HG03280 (cell line): ENCODE measurements at regions not wholly inside any gene's neighbourhood (a gene's known extent, or its start where the extent isn't known, plus 50 kb on each side); places are given as distances from the start of the nearest gene placed in this dataset.

Experiments used
- ATAC-seq: cut with Tn5 transposase; IDR thresholded peaks from one replicate; pipeline ENCODE4 v1.9.1; 2021; ENCODE audit warnings: mild to moderate bottlenecking, moderate library complexity; ENCODE audit not compliant: unreplicated experiment

DNA sequence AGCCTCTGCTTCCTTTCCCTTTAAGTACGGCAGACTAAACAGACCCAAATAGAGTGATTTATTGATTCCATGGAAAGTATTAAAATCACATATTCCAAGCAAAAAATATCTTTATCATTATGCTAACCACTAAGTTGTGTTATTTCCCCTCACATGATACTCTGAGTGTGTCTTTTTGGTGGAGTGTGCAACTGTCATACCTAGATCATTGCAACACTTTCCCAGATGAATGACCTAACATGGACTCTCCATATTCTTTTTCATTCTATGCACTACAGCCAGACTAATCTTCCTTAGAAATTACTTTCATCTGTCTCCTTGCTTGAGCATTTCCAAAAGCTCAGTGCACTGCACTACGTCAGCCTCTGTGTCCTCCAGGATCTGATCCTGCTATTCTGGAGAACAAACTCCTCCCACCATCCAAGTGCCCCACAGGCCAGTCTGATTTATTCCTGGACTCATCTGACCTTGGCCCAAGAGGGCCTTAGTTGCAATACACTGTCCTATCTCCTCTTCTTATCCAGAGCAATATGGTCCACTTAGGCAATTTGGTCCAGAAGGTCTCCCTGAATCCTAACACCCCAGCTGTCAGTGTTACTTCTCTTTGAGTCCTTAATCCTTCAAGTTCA, 263.3 kb upstream of the KLF6 start:
- no peak for ATAC-seq

GRCh38 chr10:4046712-4047354, 261.8 kb upstream of the KLF6 start:
- no peak for ATAC-seq

- ATAC-seq, result no peak
Observed at GRCh38 chr10:4046030-4046429, 261.0 kb upstream of the KLF6 start.

GRCh38 chr10:4043897-4044665, 259.1 kb upstream of the KLF6 start:
- no peak for ATAC-seq

DNA sequence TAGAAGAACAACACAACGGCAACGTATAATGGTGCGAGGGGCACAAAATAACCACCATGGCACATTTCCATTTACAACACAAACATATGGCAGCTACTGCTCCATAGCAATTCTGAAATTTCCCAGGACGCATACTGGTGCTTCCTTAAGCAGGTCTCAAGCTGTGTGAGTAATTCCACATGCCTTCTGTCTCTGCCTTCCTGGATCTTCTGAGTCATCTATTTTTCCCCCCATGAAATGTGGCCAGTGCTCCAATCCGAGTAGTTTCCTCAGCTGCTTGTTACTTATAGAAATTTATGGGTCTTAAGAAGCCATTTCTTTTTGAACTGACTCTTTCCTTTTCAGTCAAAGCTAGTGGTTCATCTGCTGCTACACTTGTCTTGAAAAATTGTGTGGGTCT, 256.6 kb upstream of the KLF6 start:
- ATAC-seq, result no peak

DNA sequence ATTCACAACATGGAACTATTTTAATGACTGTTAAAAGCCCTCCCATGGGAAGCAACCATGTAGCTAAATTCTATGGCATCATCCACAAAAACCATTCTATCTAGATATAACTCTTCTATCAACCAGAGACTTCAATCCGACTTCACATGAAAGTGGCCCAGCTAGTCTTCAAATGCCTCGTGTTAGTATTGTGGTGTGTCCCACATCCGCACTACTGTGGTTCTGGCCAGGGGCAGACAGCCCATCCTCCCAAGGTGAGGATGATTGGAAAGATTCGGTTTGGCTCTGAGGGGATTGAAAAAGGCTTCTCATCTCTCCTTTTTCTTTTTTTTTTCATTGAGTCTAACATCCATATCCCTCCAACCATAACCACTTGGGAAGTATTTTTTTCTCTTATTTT, 253.0 kb upstream of the KLF6 start:
- ATAC-seq, result no peak

GRCh38 chr10:4035599-4035945, 250.6 kb upstream of the KLF6 start:
- ATAC-seq, result no peak

DNA sequence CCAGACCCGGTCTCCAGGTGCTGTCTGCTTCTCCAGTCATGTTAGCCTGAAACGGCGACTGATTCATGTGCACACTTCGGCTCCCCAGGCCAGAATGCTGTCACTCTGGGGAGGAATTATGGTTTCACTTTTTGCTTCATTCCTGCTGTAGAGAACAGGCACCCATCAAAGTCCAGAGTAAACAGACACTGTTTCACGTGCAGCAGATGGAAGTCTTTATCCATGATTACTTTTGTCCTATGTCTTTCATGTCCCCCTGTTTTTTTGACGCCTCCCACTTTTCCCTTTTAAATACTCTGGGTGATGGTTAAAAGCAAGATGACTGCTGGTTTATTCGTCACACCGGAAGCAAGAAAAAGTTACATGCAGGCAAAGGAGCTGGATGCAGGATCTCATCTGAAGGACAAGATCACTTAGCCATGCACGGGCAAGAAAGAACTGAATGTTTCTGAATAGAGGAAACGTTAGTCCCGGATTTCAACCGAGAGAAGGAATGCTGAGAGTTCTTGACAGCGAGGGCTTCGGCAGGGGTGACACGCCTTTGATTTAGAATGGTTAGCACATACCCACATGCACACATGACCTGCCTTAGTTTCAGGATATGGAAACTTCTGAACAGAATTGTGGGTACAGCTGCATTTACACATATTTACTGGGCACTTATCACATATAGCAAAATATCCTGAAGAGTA, 250.0 kb upstream of the KLF6 start:
- no peak for ATAC-seq

GRCh38 chr10:4033341-4033896, 248.4 kb upstream of the KLF6 start:
- ATAC-seq, result peak; percentile 89

GRCh38 chr10:4029866-4030265, 244.9 kb upstream of the KLF6 start:
- ATAC-seq, result no peak

GRCh38 chr10:4028854-4029583, 244.0 kb upstream of the KLF6 start:
- ATAC-seq, result no peak

DNA sequence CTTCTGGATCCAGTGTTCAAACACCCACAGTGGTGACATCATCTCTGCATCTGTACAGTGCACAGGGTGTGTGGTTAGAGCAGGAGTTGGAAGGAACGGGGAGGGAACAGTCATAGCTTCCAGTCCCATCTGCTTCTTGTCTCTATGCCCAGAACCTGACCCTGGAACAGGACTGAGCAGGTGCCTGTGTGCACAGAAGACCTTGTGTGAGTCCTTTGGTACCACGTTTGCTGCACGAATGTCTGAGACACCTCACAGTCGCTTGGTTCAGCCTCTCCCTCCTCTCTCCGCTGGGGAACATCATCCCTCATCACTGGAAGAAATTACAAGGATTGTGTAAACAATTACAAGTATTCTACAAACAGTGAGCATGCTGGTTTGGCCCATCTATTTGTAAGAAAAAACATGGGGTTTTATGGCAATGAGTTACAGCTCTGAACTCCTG, 243.0 kb upstream of the KLF6 start:
- no peak for ATAC-seq

DNA sequence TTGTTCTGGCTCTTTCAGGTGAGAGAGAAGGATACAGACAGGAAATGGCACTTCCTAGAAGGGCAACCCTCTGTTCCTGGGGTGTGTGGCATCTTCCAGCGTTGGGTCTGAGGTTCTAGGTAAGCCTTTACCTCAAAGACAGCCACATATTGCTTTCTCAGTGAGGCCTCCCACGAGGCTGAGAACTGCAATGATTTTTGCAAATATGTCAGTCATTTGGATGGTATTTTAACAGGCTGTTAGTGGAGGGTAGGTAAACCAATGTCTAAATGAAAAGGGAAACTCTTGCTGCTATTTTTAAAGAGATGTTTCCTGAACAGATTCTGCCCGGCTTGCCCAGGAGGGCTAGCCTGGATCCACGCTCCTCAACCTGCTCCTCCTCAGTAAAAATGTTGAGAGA, 240.3 kb upstream of the KLF6 start:
- ATAC-seq, result no peak

DNA sequence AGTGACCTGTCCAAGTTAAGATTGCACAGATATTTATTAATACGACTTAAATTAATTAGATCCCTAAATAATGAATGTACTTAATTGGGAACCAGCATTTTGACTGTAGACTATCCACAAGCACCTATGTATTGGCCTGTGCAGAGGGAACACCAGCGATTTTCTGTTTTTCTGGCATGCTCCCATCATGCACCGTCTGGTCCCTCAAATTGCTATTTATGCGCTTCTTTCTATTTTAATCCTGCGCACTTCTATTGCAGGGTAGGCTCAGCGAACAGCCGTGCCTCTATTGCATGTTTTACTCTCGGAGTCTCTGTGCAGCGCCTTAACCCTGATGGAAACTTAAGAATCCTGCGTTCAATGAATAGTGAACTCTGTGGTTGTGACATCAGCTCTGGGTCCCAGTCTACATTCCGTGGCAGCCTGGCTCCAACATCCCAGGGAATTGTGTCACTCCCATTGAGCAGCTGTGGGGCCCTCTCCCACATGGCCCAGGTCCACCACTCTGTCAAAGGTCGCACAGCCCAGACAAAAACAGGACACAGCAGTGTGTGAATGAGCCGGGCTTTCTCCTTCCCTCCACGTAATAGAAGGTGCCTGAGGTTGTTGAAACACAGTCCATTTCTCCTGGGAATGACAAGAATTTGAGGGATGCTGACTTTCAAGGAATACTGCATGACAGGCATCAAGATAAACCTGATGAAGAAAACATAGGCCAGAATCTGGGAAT, 239.7 kb upstream of the KLF6 start:
- ATAC-seq, result no peak

DNA sequence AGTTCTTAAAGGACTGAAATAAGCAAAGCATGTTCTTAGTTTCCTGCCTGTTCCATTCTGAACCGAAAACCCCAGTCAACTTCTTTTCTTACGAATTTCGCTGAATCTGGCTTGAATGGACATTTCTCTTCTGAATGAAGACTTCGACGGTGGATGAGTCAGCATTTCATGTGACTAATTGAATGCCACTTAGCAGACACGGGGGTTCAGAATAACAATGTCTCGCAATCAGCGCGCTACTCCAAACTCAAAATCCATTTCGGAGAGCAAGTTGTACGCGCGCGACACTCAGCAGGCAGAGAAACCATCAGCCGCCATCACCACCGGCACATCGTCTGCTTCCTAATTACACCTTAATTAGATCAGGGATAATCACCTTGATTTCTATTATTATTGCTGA, 239.0 kb upstream of the KLF6 start:
- no peak for ATAC-seq

- no peak for ATAC-seq
Observed at GRCh38 chr10:4022473-4022872, 237.5 kb upstream of the KLF6 start.

- no peak for ATAC-seq
Observed at GRCh38 chr10:4020631-4021030, 235.6 kb upstream of the KLF6 start.

- ATAC-seq, result no peak
Observed at GRCh38 chr10:4018054-4018511, 233.1 kb upstream of the KLF6 start.

DNA sequence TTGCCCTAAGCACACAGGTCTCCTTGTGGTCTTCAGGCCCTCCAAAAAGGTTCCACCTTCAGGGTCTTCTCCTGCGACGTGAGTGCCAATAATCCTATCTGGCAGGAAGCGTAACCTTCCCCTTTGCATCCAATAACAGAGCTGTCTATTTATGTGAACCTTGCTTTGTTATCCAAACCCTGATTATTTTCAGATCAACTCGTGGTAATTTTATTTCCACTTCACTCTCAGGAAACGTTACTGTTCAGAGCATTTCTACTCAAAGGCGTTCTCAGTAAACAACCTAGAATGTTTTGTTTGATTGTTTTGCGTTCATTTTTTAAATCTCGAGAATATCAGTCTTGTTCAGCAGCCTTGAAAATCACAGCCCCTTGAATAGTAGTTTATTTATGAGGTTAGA, 232.3 kb upstream of the KLF6 start:
- ATAC-seq, result no peak

DNA sequence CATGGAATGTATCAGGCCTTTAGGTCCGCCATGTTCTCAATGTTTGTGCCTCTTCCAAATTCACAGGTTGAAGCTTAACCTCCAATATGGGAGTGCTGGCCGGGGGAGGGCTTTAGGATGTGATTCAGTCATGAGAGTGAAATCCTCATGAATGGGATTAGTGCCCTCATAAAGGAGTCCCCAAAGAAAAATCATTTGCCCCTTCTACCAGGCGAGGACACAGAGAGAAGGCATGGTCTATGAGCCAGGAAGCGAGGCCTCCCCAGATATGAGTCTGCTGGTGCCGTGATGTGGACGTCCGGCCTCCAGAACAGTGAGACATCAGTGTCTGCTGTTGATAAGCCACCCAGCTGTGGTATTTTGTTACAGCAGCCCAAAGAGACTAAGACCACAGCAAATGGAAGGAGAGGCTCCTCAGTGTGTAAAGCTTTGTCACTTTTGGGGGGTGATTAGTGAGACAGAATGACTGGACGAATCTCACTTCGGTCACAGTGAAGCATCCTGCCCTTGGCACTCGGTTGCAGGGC, 231.3 kb upstream of the KLF6 start:
- no peak for ATAC-seq
